ENCODE measurements at regions not wholly inside any gene's neighbourhood (a gene's known extent, or its start where the extent isn't known, plus 50 kb on each side); places are given as distances from the start of the nearest gene placed in this dataset.
A peak's percentile ranks its signal among the peaks of the same experiment; 100 is the strongest.
"Not testable (repeated sequence)": the region's sequence is repeated elsewhere in the genome, so short reads cannot be mapped to it uniquely, and the experiment has no call there.

DNA sequence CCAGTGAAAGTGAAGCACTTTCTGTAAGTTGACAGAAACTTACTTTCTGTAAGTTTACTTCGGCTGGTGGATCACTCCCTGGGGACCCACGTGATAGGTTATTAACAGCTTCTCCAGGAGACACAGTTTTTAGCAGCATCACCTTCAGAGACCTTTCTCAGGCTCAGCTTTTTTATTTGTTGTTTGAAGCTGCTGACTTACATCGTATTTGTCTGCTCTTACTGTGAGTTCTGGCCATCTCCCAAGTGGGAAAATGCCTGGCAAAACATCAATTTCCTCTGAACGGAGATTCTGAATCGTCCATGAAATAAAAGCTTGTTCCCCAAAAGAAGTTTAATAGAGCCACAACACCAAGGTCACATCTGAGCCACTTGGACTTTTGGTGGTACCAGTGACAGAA, 178.7 kb upstream of the PODXL start:
- DNase-seq (ENCODE audit: low spot score): no peak

DNA sequence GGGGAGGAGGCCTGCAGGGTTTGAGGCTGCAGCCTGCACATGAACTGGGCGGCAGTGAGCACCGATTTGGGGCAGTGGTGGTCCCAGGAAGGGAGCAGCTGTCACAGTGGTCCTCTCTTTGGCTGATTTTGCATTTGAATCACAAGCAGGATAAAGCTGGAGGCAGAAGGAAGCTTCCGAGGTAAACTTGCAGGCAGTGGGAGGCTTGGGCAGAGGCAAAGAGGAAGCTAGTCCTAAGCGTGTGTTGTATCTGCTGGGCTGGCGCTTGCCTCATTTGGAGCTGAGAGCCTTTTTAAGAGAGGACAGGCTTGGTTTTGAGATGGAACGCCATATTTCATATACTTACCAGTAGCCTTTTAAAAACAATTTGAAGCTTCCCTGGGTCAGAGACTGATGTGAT, 177.2 kb upstream of the PODXL start:
- no peak for DNase-seq (ENCODE audit: low spot score)

DNA sequence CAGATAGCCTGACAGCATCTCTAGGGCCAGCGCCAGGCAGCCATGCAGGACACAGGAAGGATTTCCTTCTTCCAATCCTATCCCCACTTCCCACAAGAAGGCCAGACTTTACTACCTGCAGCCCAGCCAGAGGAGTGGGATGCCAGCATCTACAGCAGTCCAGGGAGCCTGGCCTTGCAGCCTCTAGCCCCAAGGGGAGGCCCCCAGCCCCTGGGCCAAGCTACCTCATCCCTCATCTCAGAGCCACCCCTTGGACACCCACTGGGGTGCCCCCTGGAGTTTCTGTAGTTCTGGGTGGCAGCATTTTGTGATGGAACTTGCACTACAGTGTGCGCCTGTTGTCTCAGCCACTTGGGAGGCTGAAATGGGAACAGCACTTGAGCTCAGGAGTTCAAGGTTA, 170.8 kb upstream of the PODXL start:
- DNase-seq (ENCODE audit: low spot score): no peak

DNA sequence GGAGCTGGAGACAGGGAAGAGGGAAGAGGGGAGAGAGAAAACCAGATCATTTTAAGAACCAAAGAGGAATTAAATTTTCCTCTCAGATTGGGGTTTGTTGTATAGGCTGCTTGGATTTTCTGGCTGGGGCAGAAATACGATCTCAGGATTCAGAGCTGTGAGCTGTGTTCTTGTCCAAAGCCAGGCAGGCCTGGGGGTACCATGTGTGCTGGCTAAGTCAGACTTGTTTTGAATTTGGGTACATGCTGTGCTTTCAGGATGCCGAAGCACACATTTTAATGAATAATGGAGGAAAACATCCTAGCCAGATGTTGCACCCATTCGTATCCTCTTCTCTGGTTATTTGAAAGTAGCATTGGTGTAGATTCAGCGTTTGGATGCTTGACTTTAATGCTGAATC, 170.3 kb upstream of the PODXL start:
- DNase-seq (ENCODE audit: low spot score): no peak

DNA sequence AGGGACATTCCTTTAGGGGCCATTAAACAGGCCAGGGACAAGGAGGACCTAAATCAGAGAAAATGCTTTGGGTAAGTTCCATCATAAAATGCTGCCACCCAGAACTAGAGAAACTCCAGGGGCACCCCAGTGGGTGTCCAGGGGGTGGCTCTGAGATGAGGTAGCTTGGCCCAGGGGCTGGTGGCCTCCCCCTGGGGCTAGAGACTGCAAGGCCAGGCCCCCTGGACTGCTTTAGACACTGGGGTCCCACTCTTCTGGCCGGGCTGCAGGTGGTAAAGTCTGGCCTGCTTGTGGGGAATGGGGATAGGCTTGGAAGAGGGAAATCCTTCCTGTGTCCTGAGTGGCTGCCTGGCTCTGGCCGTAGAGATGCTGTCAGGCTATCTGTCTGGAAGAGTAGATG, 169.6 kb upstream of the PODXL start:
- DNase-seq (ENCODE audit: low spot score): no peak

DNA sequence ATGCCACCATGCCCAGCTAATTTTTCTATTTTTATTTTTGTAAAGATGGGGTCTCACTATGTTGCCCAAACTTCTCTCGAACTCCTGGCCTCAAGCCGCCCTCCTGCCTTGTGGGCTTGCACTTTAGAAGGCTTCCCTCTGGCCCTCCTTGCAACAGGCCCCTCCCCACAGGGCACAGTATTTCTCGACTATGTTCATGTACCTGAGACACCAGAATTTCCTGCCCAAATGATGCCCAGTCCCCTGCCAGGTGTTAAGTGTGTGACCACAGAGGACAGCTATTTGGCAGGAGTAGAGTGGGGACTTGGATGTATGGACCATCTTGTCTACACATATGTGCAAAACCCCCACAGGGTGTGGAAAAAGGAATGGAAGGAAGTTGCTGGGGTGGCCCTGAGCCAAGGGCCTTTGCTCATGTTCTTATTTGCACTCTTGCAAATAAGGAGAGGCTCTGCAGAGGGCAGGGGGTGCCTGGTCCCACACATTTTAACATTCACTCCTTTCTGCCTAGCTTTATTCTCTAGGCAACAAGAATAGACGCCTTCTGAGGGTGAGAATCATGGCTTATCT, 168.4 kb upstream of the PODXL start:
- DNase-seq (ENCODE audit: low spot score): no peak

DNA sequence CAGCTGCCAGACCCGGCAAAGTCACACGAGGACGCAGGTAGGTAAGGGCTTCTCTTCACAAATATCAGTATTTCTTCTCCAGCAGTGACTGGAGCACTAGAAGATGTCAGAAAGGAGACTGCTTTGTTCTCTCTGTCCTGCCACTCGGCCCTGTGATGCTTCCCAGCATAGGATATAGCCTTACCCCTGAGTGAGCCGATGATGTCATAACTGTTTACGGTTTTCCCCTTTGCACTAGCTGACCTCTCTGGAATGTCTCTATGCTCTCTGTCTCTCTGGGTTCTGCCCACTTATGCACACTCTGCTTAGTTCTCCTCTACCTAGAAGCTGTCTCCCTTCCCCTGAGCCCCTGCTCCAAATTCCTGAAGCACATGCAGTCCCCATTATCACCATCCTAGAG, 167.5 kb upstream of the PODXL start:
- DNase-seq (ENCODE audit: low spot score): no peak

DNA sequence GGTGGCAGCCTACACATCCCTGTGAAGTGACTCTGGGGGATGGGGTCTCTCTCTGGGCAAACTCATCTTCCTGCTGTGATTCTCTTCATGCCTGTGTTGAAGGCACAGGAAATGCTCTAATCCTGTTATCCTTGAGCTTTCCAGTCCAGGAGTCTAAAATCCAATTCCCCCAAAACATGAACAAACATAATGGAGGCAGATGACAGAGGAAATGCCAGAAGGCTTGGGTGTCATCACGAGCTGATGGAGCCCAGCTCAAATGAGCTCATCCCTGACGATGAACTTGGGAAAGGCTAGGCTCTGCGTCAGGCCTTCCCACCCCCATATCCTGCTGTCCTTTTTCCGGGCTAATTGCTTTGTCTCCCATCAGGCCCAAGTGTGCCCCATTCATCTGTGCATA, 165.9 kb upstream of the PODXL start:
- no peak for DNase-seq (ENCODE audit: low spot score)

DNA sequence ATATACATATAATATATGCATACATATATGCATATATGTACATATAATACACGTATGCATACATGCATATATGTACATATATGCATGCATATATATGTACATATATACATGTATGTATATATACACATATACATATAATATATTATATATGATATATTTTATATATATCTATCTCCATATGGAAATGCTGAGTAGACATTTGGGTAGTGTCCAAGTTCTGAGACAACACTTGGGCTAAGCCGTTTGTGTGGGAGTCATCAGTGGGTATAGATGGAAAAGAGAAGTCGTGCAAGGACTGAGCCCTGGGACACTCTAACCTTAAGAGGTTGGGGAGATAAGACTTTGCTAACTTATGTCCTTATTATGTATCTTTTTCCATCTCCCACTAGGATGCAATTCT, 165.2 kb upstream of the PODXL start:
- no peak for DNase-seq (ENCODE audit: low spot score)

DNA sequence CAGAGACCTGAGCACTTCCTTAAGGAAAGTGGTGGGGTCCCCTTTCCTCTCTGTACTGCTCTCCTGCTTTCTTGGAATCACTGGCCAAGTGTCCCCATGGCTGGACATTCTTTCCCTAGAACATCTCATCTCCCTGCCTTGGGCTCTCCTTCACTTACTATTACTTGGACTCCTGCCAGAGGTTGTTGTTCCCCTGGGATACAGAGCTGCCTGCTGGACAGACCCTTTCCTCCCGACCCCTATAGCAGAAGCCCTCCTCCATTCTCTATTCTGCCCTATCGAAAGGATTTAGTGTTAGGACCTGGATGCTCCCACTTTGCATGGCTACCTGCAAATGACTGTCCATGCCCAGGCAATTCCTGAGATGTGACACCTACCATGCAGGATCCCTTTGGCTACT, 164.3 kb upstream of the PODXL start:
- no peak for DNase-seq (ENCODE audit: low spot score)

DNA sequence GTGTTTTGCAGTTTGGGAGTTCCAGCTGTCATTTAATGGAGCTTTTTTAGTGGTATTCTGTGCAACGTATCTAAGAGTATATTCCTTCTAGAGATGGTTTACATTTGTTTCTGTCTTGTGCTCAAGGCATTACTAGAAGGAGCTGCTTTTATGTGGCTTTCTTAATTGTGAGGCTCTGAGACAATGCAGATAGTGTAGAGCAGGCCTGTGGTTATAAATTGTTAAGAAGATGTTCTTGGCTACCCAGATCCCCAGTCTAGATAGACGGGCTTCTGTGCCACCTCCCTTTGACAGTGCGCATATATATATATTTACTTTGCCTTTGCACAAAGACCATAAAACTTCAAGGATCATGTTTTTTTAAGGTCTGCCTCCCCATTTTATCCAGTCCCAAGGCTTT, 160.8 kb upstream of the PODXL start:
- no peak for DNase-seq (ENCODE audit: low spot score)

DNA sequence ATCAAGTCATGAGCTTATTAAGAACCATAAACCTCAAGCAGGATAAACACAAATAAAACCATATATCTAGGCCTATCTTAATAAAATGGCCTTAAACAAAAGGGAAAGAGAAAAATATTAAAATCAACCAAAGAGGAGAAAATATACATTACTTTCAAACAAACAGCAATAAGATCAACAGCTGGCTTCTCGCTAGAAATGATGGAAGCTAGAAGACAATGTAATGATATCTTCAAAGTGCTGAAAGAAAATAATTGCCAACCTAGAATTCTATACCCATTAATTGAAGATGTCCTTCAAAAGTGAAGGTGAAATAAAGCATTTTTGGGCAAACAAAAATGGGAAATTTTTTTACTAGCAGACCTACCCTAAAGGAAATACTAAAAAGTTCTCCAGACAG, 142.9 kb upstream of the PODXL start:
- no peak for DNase-seq (ENCODE audit: low spot score)

DNA sequence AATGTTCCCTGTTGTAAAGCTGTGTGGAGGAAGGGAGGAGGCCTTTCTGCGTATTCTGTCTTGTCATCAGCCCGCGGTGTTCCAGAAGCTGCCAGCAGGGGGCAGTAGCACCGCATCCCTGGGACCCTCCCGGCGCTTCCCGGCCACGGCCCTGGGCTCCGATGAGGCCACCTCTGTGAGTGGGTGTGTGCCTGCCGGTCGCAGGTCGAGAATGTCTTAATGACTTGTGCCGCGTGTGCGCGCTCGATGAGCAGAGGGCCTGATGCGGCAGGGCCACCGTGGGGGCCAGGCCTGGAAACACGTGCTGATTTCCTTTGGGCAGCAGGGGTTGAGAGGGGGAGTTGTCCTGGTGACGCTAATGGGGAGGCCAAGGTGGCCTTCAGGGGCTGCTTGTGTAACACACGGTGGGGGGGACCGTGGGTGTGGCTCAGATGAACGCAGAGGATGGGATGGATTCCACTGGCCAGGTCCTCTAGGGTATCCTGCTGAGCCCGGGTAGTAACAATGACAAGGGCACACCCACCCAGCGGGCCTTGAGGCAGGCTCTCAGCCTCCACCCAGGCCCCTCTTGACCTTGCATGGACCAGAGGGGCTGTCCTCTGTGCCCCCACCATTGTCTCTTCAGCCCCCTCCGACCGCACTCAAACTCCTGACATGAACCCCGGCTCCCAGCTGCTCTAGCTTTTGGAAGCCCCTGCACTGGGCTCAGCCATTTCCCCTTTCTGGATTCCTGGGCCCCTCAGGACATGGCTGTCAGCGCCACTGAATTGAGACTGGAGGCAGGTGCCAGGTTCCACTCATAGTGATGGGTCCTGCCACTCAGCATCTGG, 135.9 kb upstream of the PODXL start:
- peak; percentile 60 for DNase-seq (ENCODE audit: low spot score)

DNA sequence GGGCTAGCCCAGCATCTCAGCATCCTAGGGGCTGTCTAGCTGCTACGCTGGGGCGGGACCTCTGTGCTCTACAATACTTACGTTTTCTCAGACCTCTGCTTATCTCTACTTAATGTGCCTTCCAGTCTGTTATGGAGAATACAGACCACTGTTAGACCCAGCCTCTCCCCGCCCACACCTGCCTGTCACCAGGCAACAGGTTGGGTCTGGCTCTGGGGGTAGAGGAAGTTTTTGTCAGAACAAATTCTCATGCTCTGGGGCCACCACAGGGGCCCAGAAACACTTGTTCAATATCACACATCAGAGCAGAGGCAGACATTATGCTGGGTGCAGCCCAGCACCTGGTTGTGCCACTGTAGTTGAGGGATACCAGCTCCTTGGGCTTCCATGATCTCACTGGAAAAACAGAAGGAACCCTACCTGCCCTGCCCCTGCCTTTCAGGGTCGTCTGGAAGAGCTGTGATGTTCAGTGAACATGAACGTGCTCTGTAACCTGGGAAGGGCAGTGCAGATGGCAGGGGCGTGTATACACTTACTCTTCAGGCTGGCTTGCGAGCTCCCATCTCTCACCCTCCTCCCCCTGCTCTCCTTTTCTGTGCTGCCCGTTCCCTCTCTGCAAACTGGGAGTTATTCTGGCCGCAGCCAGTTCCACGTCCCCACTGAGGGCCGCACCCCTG, 135.2 kb upstream of the PODXL start:
- peak; percentile 20 for DNase-seq (ENCODE audit: low spot score)

DNA sequence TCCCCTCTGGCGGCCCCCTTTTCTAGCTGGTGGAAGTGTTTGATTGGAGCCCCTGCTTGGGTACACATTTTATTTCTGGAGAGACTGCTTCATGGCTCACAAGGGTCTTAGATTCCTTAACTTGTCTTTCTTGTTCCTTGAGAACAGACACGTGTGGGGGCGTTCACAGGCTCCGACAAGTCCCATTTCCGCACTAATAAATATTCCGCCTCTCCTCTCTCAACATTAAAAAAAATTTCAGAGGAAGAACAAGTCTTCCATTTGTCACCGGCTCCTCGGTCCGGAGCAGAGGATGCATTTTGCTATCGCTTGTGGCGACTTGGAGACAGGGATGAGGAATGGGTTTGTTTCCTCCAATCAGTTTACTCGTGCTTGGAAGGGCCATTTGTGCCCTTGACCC, 134.0 kb upstream of the PODXL start:
- no peak for DNase-seq (ENCODE audit: low spot score)

DNA sequence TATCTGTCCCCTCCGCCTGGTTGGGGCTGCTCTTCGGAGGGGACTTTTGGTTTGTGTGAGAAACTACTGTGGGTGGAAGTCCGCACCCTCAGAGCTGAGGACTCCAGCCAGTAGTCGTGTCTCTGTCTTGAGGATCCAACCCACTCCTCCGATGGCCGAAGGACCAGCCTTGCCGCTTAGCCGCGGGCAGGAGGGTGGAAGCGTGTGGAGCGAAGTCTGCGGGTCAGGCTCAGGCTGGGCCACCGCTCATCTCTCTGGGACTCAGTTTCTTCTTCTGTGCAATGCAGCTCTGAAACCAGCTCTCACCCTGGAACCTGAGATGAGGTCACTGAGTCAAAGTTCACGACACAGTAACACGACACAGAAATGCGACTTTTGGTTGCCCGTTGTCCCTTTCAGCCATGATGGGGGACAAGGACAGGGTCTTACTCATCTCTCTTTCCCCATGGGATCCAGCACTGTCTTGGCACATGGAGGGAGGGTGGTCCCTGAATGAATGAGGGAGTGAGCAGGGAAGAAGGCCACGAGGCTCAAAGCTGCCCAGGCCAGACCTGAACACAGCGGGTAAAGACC, 133.3 kb upstream of the PODXL start:
- no peak for DNase-seq (ENCODE audit: low spot score)

DNA sequence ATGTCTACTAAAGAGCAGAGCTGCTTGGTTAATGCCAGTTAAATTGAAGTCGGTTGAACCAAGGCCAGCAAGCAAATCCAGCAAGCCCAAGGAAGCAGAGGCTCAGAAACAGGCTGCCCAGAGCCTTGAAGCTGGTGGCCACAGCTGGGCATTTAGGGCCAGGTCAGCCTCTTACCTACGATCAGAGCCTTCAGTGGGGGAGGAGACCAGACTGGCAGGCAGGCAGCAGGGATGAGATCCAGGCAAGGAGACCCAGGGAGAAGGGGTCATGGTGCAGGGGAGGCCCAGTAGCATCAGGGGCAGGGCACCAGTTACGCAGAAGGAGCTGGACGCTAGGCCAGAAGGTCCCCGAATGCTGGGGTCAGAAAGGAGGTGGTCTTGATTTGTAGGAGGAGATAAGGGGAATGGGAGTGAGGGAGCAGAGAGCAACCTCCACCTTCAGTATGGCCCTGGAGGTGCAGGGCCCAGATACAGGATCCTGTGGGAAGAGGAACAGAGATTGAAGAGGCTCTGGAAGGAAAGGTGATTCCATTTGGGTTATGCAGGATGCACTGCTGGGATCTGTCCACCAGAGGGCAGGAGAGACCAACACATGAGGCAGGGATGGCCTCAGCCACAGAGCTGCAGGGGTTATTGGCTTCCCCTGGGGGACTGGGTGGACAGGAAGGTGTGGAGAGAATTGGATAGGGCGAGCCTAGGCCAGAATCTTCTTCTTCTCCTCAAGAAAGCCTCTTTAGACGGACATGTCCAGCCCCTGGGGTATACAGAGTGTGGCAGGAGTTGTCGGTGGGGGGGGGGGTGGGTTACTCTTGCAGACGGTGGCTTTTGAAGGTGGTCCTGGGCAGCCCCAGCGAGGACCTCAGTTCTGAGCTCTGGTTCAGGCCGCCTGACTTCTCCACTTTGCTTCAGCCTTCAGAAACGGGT, 132.6 kb upstream of the PODXL start:
- peak; percentile 82 for DNase-seq (ENCODE audit: low spot score)

DNA sequence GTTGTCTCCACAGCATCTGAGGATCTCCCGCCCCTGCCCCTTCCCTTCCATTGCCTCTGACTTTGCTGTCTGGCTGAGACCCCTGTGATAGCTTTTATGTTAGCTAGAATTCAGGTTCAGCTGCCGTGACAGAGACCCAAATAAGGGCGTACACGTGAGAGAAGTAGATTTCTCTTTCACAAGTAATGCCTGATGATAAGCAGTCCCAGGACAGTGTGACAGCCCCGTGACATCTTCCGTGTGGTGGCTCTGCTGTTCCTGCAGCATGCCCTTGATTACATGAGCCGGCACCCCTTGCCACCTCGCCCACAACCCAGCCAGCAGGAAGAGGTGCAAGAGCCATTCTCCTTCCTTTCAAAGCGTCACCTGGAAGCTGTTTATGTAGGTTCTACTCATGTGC, 130.9 kb upstream of the PODXL start:
- no peak for DNase-seq (ENCODE audit: low spot score)

DNA sequence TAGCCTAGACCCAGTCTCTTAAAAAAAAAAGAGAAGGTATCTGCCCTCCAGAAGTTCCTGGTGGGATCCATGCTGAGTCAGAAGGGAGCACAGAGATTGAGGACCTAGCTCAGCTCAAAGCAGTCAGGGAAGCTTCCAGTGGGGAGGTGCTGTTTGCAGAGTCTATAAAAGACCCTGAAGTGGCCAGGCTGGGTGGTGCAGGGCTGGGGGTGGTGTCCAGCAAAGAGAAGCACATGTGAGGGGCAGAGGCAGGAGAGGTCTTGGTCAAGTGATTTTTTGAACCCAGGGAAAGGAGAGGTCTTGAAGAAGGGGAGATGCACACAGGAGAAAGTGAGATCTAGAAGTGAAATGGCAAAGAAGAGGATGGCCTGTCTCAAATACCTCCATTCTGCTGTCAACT, 130.4 kb upstream of the PODXL start:
- no peak for DNase-seq (ENCODE audit: low spot score)

DNA sequence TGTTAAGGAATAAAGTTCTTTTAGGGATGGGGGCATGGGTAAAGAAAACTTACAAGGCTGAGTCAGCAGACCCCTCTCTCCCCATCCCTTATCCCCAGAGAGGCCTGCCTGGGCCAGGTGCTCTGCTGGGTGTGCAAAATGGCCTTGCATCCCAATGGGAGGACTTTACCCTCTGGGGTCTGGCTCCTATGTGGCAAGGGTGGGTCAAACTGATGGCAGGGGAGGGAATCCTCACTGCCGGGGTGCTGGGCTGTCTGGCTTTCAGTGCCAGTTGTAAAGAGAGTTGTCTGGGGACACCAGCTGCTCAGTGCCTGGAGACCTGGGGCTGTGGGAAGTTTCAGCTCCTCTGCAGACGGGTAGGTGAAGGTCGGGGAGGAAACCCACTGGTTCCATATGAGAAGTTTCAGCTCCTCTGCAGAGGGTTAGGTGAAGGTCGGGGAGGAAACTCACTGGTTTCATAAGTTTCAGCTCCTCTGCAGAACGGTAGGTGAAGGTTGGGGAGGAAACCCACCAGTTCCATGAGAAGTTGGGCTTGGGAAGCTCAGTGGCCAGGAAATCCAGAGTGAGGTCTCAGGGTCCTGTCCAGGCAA, 127.2 kb upstream of the PODXL start:
- no peak for DNase-seq (ENCODE audit: low spot score)

DNA sequence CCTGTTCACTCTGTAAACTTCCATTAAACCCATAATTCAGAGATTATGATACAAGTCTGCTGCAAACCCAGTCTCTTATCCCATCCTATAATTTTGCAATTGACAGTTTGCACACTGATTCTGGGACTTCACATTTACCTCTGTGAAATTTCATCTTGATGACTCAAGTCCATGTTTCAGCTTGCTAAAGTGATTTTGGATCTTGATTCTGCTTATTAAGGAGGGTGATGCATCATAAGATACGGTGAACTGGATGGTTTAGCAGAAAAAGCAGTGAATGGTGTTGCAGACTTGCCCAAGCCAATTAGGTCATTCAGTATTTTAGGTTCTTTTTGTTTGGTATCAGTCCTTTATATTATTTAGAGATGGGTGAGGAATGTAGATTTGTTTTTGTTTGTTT, 125.5 kb upstream of the PODXL start:
- no peak for DNase-seq (ENCODE audit: low spot score)

DNA sequence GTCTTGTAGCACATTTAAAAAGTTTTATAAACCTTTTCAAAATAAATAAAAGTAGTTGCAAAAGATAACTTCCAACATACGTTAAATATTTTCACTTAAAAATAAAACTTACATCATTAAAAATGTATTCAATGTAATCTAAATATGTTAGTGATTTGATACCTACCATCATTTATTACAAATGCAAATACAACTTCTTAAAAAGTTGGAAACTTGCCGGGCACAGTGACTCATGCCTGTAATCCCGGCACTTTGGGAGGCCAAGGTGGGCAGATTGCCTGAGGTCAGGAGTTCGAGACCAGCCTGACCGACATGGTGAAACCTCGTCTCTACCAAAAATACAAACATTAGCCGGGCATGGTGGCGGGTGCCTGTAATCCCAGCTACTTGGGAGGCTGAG, 122.6 kb upstream of the PODXL start:
- DNase-seq (ENCODE audit: low spot score): not testable (repeated sequence)

Measured in NAMALWA (cell line).